ENCODE measurements at regions not wholly inside any gene's neighbourhood (a gene's known extent, or its start where the extent isn't known, plus 50 kb on each side); places are given as distances from the start of the nearest gene placed in this dataset.

GRCh38 chr5:68352166-68352565 is 136.6 kb downstream of the PIK3R1 start:
- Mint-ChIP-seq H3K36me3 (ENCODE audit: insufficient read depth in 2 of 2) (peaks cover 0 to 5% of the 10 kb centered on the region in 2 donors), H3K9me3 (peaks cover 4 to 6% of the 10 kb centered on the region in 2 donors), H3K4me3 (no peak overlapping the region), H3K4me1 (ENCODE audit: low read depth) (peaks cover 5% of the 10 kb centered on the region), H3K27ac (no peak overlapping the region), H3K27me3 (ENCODE audit: low read depth) (no peaks in the 10 kb centered on the region)
- no peak for ATAC-seq (replicated peaks in 1 of 2)
- no peak for DNase-seq

GRCh38 chr5:68353605-68354004 is 138.0 kb downstream of the PIK3R1 start:
- Mint-ChIP-seq H3K4me3 (no peak overlapping the region), H3K4me1 (ENCODE audit: low read depth) (peaks cover 5% of the 10 kb centered on the region), H3K9me3 (no peaks in the 10 kb centered on the region), H3K36me3 (ENCODE audit: insufficient read depth in 2 of 2) (no peaks in the 10 kb centered on the region), H3K27ac (no peak overlapping the region), H3K27me3 (ENCODE audit: low read depth) (no peaks in the 10 kb centered on the region)
- DNase-seq (no peak), ATAC-seq (replicated peaks in 1 of 2) (no peak)

DNA sequence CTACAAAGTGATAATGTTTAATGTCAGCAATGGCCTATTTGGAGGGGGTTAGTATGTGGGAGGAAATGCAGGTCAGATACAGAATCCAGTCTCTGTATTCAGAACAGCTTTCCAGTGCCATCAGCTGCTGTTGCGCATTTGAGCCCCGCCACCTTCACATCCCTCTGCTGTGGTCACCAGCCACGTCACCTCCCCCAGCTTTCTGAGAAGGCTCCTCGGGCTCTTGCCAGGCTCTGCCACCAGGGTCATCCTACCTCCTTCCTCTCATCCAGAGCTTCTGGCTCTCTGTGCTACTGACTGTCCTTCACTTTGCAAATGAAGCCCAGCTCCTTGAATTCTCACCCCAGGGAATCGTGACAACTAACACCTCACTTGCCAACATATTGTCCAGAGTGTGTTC is 138.8 kb downstream of the PIK3R1 start:
- ATAC-seq (replicated peaks in 1 of 2) (no peak), DNase-seq (no peak)
- H3K36me3 Mint-ChIP-seq (ENCODE audit: insufficient read depth in 2 of 2) = no peaks in the 10 kb centered on the region
- no peaks in the 10 kb centered on the region for H3K27me3 Mint-ChIP-seq (ENCODE audit: low read depth)
- no peak overlapping the region for H3K4me3 Mint-ChIP-seq
- H3K27ac Mint-ChIP-seq = no peak overlapping the region
- H3K9me3 Mint-ChIP-seq = no peaks in the 10 kb centered on the region
- peaks cover 5% of the 10 kb centered on the region for H3K4me1 Mint-ChIP-seq (ENCODE audit: low read depth)

DNA sequence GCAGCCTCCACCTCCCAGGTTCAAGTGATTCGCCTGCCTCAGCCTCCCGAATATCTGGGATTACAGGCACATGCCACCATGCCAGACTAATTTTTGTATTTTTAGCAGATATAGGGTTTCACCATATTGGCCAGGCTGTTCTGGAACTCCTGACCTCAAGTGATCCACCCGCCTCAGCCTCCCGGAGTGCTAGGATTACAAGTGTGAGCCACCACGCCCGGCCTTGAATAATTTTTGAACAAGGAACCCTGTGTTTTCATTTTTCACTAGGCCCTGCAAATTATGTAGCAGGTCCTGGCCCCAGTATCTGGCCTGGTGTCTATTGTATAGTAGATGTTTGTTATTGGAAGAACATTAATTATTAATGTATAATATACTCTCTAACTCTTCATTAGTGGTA is 140.7 kb downstream of the PIK3R1 start:
- Mint-ChIP-seq H3K27me3 (ENCODE audit: low read depth) (no peaks in the 10 kb centered on the region), H3K9me3 (no peaks in the 10 kb centered on the region), H3K4me3 (no peak overlapping the region), H3K36me3 (ENCODE audit: insufficient read depth in 2 of 2) (no peaks in the 10 kb centered on the region), H3K27ac (no peak overlapping the region), H3K4me1 (ENCODE audit: low read depth) (peaks cover 11% of the 10 kb centered on the region)
- ATAC-seq (replicated peaks in 1 of 2) = no peak
- DNase-seq = no peak

- H3K27me3 Mint-ChIP-seq (ENCODE audit: low read depth) = no peaks in the 10 kb centered on the region
Measured at GRCh38 chr5:68356623-68357022, 141.1 kb downstream of the PIK3R1 start.

DNA sequence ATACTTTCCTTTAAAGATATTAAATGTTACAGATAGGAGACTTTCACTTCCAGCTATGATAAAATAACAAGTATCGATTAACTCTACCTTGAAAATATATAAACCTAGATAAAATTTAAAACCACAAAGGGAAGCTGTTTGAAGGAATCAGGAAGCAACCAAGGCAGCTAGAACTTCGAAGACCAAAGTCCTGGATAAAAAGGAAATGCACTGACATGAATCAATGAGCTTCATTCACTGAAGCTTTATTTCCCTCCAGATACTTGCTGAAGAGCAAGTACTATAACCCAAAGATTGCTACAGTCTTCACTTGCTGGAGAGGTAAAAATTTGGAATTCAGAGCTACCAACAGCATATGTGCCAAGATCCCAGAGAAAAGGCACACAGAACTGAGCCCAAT is 144.1 kb downstream of the PIK3R1 start:
- DNase-seq = no peak
- H3K36me3 Mint-ChIP-seq (ENCODE audit: insufficient read depth in 2 of 2) = no peaks in the 10 kb centered on the region
- H3K9me3 Mint-ChIP-seq = no peaks in the 10 kb centered on the region
- ATAC-seq (replicated peaks in 1 of 2) = no peak
- no peak overlapping the region for H3K4me3 Mint-ChIP-seq
- no peaks in the 10 kb centered on the region for H3K27me3 Mint-ChIP-seq (ENCODE audit: low read depth)
- H3K4me1 Mint-ChIP-seq (ENCODE audit: low read depth) = peaks cover 6% of the 10 kb centered on the region
- no peak overlapping the region for H3K27ac Mint-ChIP-seq

More at GRCh38 chr5:68356623-68357022, 141.1 kb downstream of the PIK3R1 start:
- DNase-seq (no peak), ATAC-seq (replicated peaks in 1 of 2) (no peak)
- Mint-ChIP-seq H3K36me3 (ENCODE audit: insufficient read depth in 2 of 2) (no peaks in the 10 kb centered on the region), H3K4me3 (no peak overlapping the region), H3K27ac (no peak overlapping the region), H3K9me3 (no peaks in the 10 kb centered on the region), H3K4me1 (ENCODE audit: low read depth) (peaks cover 11% of the 10 kb centered on the region)

DNA sequence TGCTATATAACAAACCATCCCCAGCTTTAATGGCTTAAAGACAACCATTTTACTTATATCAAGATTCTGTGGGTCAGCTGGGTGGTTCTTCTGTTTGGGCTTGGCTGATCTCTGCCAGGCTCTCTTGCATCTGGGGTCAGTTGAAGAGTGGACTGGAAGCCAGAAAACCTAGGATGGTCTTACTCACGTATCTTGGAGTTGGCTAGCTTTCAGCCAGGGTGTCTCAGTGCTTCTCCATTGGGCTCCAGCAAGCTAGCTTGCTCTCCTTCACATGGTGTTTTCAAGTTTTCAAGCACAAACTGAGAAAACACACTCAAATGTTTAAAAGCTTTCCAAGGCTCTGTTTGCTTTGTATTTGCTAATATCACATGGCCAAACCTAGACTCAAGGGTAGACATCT is 146.8 kb downstream of the PIK3R1 start:
- H3K27me3 Mint-ChIP-seq (ENCODE audit: low read depth) = no peaks in the 10 kb centered on the region
- H3K9me3 Mint-ChIP-seq = no peaks in the 10 kb centered on the region
- no peaks in the 10 kb centered on the region for H3K36me3 Mint-ChIP-seq (ENCODE audit: insufficient read depth in 2 of 2)
- H3K4me1 Mint-ChIP-seq (ENCODE audit: low read depth) = peaks cover 10% of the 10 kb centered on the region
- no peak for DNase-seq
- H3K4me3 Mint-ChIP-seq = no peak overlapping the region
- H3K27ac Mint-ChIP-seq = no peak overlapping the region
- ATAC-seq (replicated peaks in 1 of 2) = no peak

GRCh38 chr5:68365889-68366288 is 150.3 kb downstream of the PIK3R1 start:
- Mint-ChIP-seq H3K4me3 (no peak overlapping the region), H3K27ac (no peak overlapping the region), H3K9me3 (no peaks in the 10 kb centered on the region), H3K4me1 (ENCODE audit: low read depth) (peaks cover 37% of the 10 kb centered on the region), H3K27me3 (ENCODE audit: low read depth) (no peaks in the 10 kb centered on the region), H3K36me3 (ENCODE audit: insufficient read depth in 2 of 2) (no peaks in the 10 kb centered on the region)
- ATAC-seq (replicated peaks in 1 of 2) (no peak), DNase-seq (no peak)

GRCh38 chr5:68367287-68367686 is 151.7 kb downstream of the PIK3R1 start:
- no peaks in the 10 kb centered on the region for H3K27me3 Mint-ChIP-seq (ENCODE audit: low read depth)
- H3K36me3 Mint-ChIP-seq (ENCODE audit: insufficient read depth in 2 of 2) = no peaks in the 10 kb centered on the region
- peaks cover 37% of the 10 kb centered on the region for H3K4me1 Mint-ChIP-seq (ENCODE audit: low read depth)

GRCh38 chr5:68367717-68368116 is 152.2 kb downstream of the PIK3R1 start:
- peaks cover 37% of the 10 kb centered on the region for H3K4me1 Mint-ChIP-seq (ENCODE audit: low read depth)
- peaks cover 0 to under 1% of the 10 kb centered on the region in 2 donors for H3K36me3 Mint-ChIP-seq (ENCODE audit: insufficient read depth in 2 of 2)
- peaks cover 0 to 2% of the 10 kb centered on the region in 2 donors for H3K9me3 Mint-ChIP-seq
- H3K4me3 Mint-ChIP-seq = no peak overlapping the region
- H3K27ac Mint-ChIP-seq = peak overlapping the region; percentile 5
- DNase-seq (no peak), ATAC-seq (replicated peaks in 1 of 2) (no peak)
- H3K27me3 Mint-ChIP-seq (ENCODE audit: low read depth) = no peaks in the 10 kb centered on the region

More at GRCh38 chr5:68367287-68367686, 151.7 kb downstream of the PIK3R1 start:
- Mint-ChIP-seq H3K9me3 (no peaks in the 10 kb centered on the region), H3K27ac (no peak overlapping the region), H3K4me3 (no peak overlapping the region)
- DNase-seq (no peak), ATAC-seq (replicated peaks in 1 of 2) (no peak)

- Mint-ChIP-seq H3K4me1 (ENCODE audit: low read depth) (peaks cover 37% of the 10 kb centered on the region), H3K4me3 (peak overlapping the region; percentile 59 to 70), H3K36me3 (ENCODE audit: insufficient read depth in 2 of 2) (peaks cover 0 to 2% of the 10 kb centered on the region in 2 donors), H3K27me3 (ENCODE audit: low read depth) (no peaks in the 10 kb centered on the region), H3K27ac (peak overlapping the region; percentile 85), H3K9me3 (peaks cover 0 to 2% of the 10 kb centered on the region in 2 donors)
- ATAC-seq (replicated peaks in 1 of 2) (peak; percentile 55 to 62), DNase-seq (peak in 1 of 2 donors; percentile 8)
Measured at GRCh38 chr5:68368311-68369022, 152.9 kb downstream of the PIK3R1 start.

GRCh38 chr5:68369023-68369359 is 153.4 kb downstream of the PIK3R1 start:
- H3K27me3 Mint-ChIP-seq (ENCODE audit: low read depth) = no peaks in the 10 kb centered on the region
- peaks cover 37% of the 10 kb centered on the region for H3K4me1 Mint-ChIP-seq (ENCODE audit: low read depth)
- H3K27ac Mint-ChIP-seq = peak overlapping the region; percentile 85
- DNase-seq (no peak), ATAC-seq (replicated peaks in 1 of 2) (peak; percentile 43 to 60)
- H3K9me3 Mint-ChIP-seq = peaks cover 0 to 2% of the 10 kb centered on the region in 2 donors
- peaks cover 0 to 2% of the 10 kb centered on the region in 2 donors for H3K36me3 Mint-ChIP-seq (ENCODE audit: insufficient read depth in 2 of 2)
- H3K4me3 Mint-ChIP-seq = peak overlapping the region; percentile 59 to 70

- no peaks in the 10 kb centered on the region for H3K27me3 Mint-ChIP-seq (ENCODE audit: low read depth)
- peak overlapping the region; percentile 58 to 79 for H3K4me3 Mint-ChIP-seq
- peak; percentile 85 to 89 for ATAC-seq (replicated peaks in 1 of 2)
- peaks cover 0 to 2% of the 10 kb centered on the region in 2 donors for H3K9me3 Mint-ChIP-seq
- DNase-seq = peak; percentile 54 to 63
- H3K36me3 Mint-ChIP-seq (ENCODE audit: insufficient read depth in 2 of 2) = peaks cover 0 to 2% of the 10 kb centered on the region in 2 donors
- H3K4me1 Mint-ChIP-seq (ENCODE audit: low read depth) = peaks cover 37% of the 10 kb centered on the region
- H3K27ac Mint-ChIP-seq = peak overlapping the region; percentile 45
Measured at GRCh38 chr5:68369457-68370125, 154.0 kb downstream of the PIK3R1 start.
